OCI-LY7 (cell line): ENCODE measurements at regions not wholly inside any gene's neighbourhood (a gene's known extent, or its start where the extent isn't known, plus 50 kb on each side); places are given as distances from the start of the nearest gene placed in this dataset.

Experiments
- BruUV-seq: library from RNA; stranded (reverse); fragments of 400-500 nt; replicated peaks from 2 replicates; lab custom pipeline; 2021; lab: Mats Ljungman, UMichigan
- CTCF ChIA-PET: fragments of 300-600 bp; sonication (Branson Sonifier 250); formaldehyde crosslinking; loops from one replicate; lab custom pipeline; 2022; ENCODE audit warnings: antibody characterized with exemption; ENCODE audit not compliant: unreplicated experiment; lab: Charles Lee
- POLR2A ChIA-PET: fragments of 300-600 bp; sonication (Branson Sonifier 250); formaldehyde crosslinking; loops from one replicate; lab custom pipeline; 2022; ENCODE audit warnings: antibody characterized with exemption; lab: Charles Lee
- DNase-seq: peaks from one replicate; pipeline ENCODE4 v3.0.0-alpha.2; 2015; ENCODE audit warnings: low spot score
- H2AFZ ChIP-seq: fragments of 200-600 bp; sonication (generic), shearing (Covaris generic); 2 replicates; pipeline ENCODE4 v1.6.1; 2014; ENCODE audit warnings: mild to moderate bottlenecking, antibody characterized with exemption, low read length, moderate library complexity
- H3K27ac ChIP-seq: fragments of 200-600 bp; sonication (generic); 2 replicates; pipeline ENCODE4 v1.5.1; 2014; ENCODE audit warnings: mixed run types, low read depth, mild to moderate bottlenecking, moderate library complexity, low read length, inconsistent platforms; ENCODE audit not compliant: poor library complexity, severe bottlenecking
- H3K36me3 ChIP-seq: fragments of 200-600 bp; sonication (generic); 2 replicates; pipeline ENCODE4 v1.6.1; 2014; ENCODE audit warnings: mild to moderate bottlenecking, antibody characterized with exemption, low read length, moderate library complexity, mixed read lengths; ENCODE audit not compliant: insufficient read depth
- H3K4me1 ChIP-seq: fragments of 200-600 bp; sonication (generic); 2 replicates; pipeline ENCODE4 v1.5.1; 2014; ENCODE audit warnings: mild to moderate bottlenecking, low read length; ENCODE audit not compliant: insufficient read depth, poor library complexity, severe bottlenecking
- H3K4me2 ChIP-seq: fragments of 200-600 bp; sonication (generic); 2 replicates; pipeline ENCODE4 v1.6.1; 2014; ENCODE audit warnings: mild to moderate bottlenecking, low read length
- H3K4me3 ChIP-seq: fragments of 200-600 bp; sonication (generic); 2 replicates; pipeline ENCODE4 v1.5.1; 2014; ENCODE audit warnings: mild to moderate bottlenecking, low read depth, low read length; ENCODE audit not compliant: poor library complexity, severe bottlenecking
- H3K79me2 ChIP-seq: fragments of 200-600 bp; sonication (generic); 2 replicates; pipeline ENCODE4 v1.6.1; 2016; ENCODE audit warnings: low read depth, mild to moderate bottlenecking, low read length, moderate library complexity, mixed read lengths; ENCODE audit not compliant: insufficient read depth
- H3K9me2 ChIP-seq: fragments of 200-600 bp; sonication (generic); 2 replicates; pipeline ENCODE4 v1.6.1; 2016; ENCODE audit warnings: mild to moderate bottlenecking, low read length, mixed read lengths; ENCODE audit not compliant: insufficient read depth
- H3K9me3 ChIP-seq: fragments of 200-600 bp; sonication (generic); 2 replicates; pipeline ENCODE4 v1.6.1; 2014; ENCODE audit warnings: mild to moderate bottlenecking, mixed run types, low read length, mixed read lengths
- H4K20me1 ChIP-seq: fragments of 200-600 bp; sonication (generic); 2 replicates; pipeline ENCODE4 v1.6.1; 2014; ENCODE audit warnings: mild to moderate bottlenecking, antibody characterized with exemption, low read length, moderate library complexity, mixed read lengths; ENCODE audit not compliant: insufficient read depth
- EZH2phosphoT487 ChIP-seq: fragments of 200-600 bp; sonication (generic); IDR thresholded peaks from 2 replicates; pipeline ENCODE4 v1.6.1; 2018; ENCODE audit warnings: low read depth, borderline replicate concordance, mild to moderate bottlenecking, mixed run types, antibody characterized with exemption, low read length, moderate library complexity, mixed read lengths
- intact Hi-C: fragments of 100-400 bp; cut with micrococcal nuclease; formaldehyde crosslinking; loops from one replicate; pipeline ENCODE4 v1.10.0; 2022; ENCODE audit not compliant: unreplicated experiment
- TF ChIP-seq, protein P1 (sequence below): fragments of 200-600 bp; sonication (generic); conservative IDR thresholded peaks from 2 replicates; pipeline ENCODE4 v1.5.1; 2014; ENCODE audit warnings: mild to moderate bottlenecking, antibody characterized with exemption, low read length, moderate library complexity, mixed read lengths

GRCh38 chr6:145015739-145016558 is 719.4 kb downstream of the EPM2A start:
- no peaks in the 10 kb centered on the region for H3K36me3 ChIP-seq
- no peaks in the 10 kb centered on the region for H3K9me2 ChIP-seq
- H3K9me3 ChIP-seq: no peaks in the 10 kb centered on the region
- no peaks in the 10 kb centered on the region for H4K20me1 ChIP-seq
- H2AFZ ChIP-seq: no peak overlapping the region
- ChIA-PET POLR2A (no interaction called here), CTCF (no interaction called here)
- H3K4me1 ChIP-seq: no peaks in the 10 kb centered on the region
- H3K27ac ChIP-seq: no peak overlapping the region
- no peak overlapping the region for H3K4me2 ChIP-seq
- H3K4me3 ChIP-seq: no peak overlapping the region
- DNase-seq: no peak
- intact Hi-C loops: no loop called here
- TF ChIP-seq EZH2phosphoT487: no peak
- TF ChIP-seq, protein P1, sequence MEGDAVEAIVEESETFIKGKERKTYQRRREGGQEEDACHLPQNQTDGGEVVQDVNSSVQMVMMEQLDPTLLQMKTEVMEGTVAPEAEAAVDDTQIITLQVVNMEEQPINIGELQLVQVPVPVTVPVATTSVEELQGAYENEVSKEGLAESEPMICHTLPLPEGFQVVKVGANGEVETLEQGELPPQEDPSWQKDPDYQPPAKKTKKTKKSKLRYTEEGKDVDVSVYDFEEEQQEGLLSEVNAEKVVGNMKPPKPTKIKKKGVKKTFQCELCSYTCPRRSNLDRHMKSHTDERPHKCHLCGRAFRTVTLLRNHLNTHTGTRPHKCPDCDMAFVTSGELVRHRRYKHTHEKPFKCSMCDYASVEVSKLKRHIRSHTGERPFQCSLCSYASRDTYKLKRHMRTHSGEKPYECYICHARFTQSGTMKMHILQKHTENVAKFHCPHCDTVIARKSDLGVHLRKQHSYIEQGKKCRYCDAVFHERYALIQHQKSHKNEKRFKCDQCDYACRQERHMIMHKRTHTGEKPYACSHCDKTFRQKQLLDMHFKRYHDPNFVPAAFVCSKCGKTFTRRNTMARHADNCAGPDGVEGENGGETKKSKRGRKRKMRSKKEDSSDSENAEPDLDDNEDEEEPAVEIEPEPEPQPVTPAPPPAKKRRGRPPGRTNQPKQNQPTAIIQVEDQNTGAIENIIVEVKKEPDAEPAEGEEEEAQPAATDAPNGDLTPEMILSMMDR: no peak
- no TSS peak for BruUV-seq
- H3K79me2 ChIP-seq: no peaks in the 10 kb centered on the region

- intact Hi-C loops: no loop called here
- CTCF ChIA-PET: no interaction called here
- no peaks in the 10 kb centered on the region for H4K20me1 ChIP-seq
- no peak overlapping the region for H3K27ac ChIP-seq
- H3K9me3 ChIP-seq: no peaks in the 10 kb centered on the region
- POLR2A ChIA-PET: no interaction called here
- DNase-seq: no peak
- H3K9me2 ChIP-seq: no peaks in the 10 kb centered on the region
- BruUV-seq: no TSS peak
- no peaks in the 10 kb centered on the region for H3K36me3 ChIP-seq
- H3K79me2 ChIP-seq: no peaks in the 10 kb centered on the region
- H3K4me1 ChIP-seq: no peaks in the 10 kb centered on the region
- TF ChIP-seq, protein P1: no peak
- TF ChIP-seq EZH2phosphoT487: no peak
- H3K4me3 ChIP-seq: no peak overlapping the region
- no peak overlapping the region for H3K4me2 ChIP-seq
- no peak overlapping the region for H2AFZ ChIP-seq
Measured at GRCh38 chr6:145017051-145017450, 718.3 kb downstream of the EPM2A start.

GRCh38 chr6:145017516-145017915 is 717.8 kb downstream of the EPM2A start:
- no peak for DNase-seq
- intact Hi-C loops: no loop called here
- Histone ChIP-seq H3K9me2 (no peaks in the 10 kb centered on the region), H2AFZ (no peak overlapping the region), H3K4me3 (no peak overlapping the region), H3K79me2 (no peaks in the 10 kb centered on the region), H3K27ac (no peak overlapping the region), H4K20me1 (no peaks in the 10 kb centered on the region), H3K36me3 (no peaks in the 10 kb centered on the region), H3K9me3 (no peaks in the 10 kb centered on the region), H3K4me2 (no peak overlapping the region), H3K4me1 (no peaks in the 10 kb centered on the region)
- ChIA-PET POLR2A (no interaction called here), CTCF (no interaction called here)
- BruUV-seq: no TSS peak
- TF ChIP-seq EZH2phosphoT487: no peak
- TF ChIP-seq, protein P1: no peak
